Inflammatory macrophage (primary cell): ENCODE measurements at regions not wholly inside any gene's neighbourhood (a gene's known extent, or its start where the extent isn't known, plus 50 kb on each side); places are given as distances from the start of the nearest gene placed in this dataset.

Source experiments
- DNase-seq, 2 donors: peaks; one replicate each; pipeline ENCODE4 v3.0.0-alpha.2; 2020 to 2022

- DNase-seq: no peak
Observed at GRCh38 chr22:49427941-49428340, 399.7 kb downstream of the BRD1 start.

- no peak for DNase-seq
Observed at GRCh38 chr22:49427341-49427740, 400.3 kb downstream of the BRD1 start.

- DNase-seq: no peak
Observed at GRCh38 chr22:49426618-49427266, 400.9 kb downstream of the BRD1 start.

- DNase-seq: no peak
Observed at GRCh38 chr22:49426098-49426497, 401.6 kb downstream of the BRD1 start.

- no peak for DNase-seq
Observed at GRCh38 chr22:49425356-49425755, 402.3 kb downstream of the BRD1 start.

- no peak for DNase-seq
Observed at GRCh38 chr22:49424893-49425270, 402.8 kb downstream of the BRD1 start.

- DNase-seq: no peak
Observed at GRCh38 chr22:49423125-49423650, 404.5 kb downstream of the BRD1 start.

GRCh38 chr22:49422701-49423100 lies 405.0 kb downstream of the BRD1 start:
- no peak for DNase-seq

GRCh38 chr22:49420651-49421050 lies 407.0 kb downstream of the BRD1 start:
- no peak for DNase-seq

- DNase-seq: no peak
Observed at GRCh38 chr22:49419661-49420060, 408.0 kb downstream of the BRD1 start.

- DNase-seq: no peak
Observed at GRCh38 chr22:49418943-49419342, 408.7 kb downstream of the BRD1 start.

GRCh38 chr22:49418341-49418894 lies 409.3 kb downstream of the BRD1 start:
- no peak for DNase-seq

- DNase-seq: no peak
Observed at GRCh38 chr22:49417833-49418232, 409.8 kb downstream of the BRD1 start.

- DNase-seq: no peak
Observed at GRCh38 chr22:49417326-49417725, 410.3 kb downstream of the BRD1 start.

- no peak for DNase-seq
Observed at GRCh38 chr22:49415151-49415951, 412.3 kb downstream of the BRD1 start.

- DNase-seq: no peak
Observed at GRCh38 chr22:49413551-49413950, 414.1 kb downstream of the BRD1 start.

- no peak for DNase-seq
Observed at GRCh38 chr22:49413146-49413545, 414.5 kb downstream of the BRD1 start.

GRCh38 chr22:49412236-49412635 lies 415.4 kb downstream of the BRD1 start:
- DNase-seq: no peak

- DNase-seq: no peak
Observed at GRCh38 chr22:49411236-49411635, 416.4 kb downstream of the BRD1 start.

- no peak for DNase-seq
Observed at GRCh38 chr22:49408102-49408836, 419.4 kb downstream of the BRD1 start.

- DNase-seq: no peak
Observed at GRCh38 chr22:49406879-49407587, 420.6 kb downstream of the BRD1 start.

- no peak for DNase-seq
Observed at GRCh38 chr22:49406047-49406650, 421.5 kb downstream of the BRD1 start.
